Uterus (tissue), 2 donors: ENCODE measurements at regions not wholly inside any gene's neighbourhood (a gene's known extent, or its start where the extent isn't known, plus 50 kb on each side); places are given as distances from the start of the nearest gene placed in this dataset.

Experiments used
- CTCF ChIP-seq, 4 experiments: fragments of 200-600 bp in 2 of 4; fragments of 450-650 bp in 2 of 4; sonication (generic) in 2 of 4; IDR thresholded peaks; one replicate each; pipeline ENCODE4 v1.5.1; 2016 to 2019; ENCODE audit warnings: antibody characterized with exemption in 4 of 4, mild to moderate bottlenecking in 2 of 4, moderate library complexity in 1 of 4
- POLR2A ChIP-seq, 2 donors: fragments of 450-650 bp; IDR thresholded peaks; one replicate each; pipeline ENCODE4 v1.6.1; 2016; ENCODE audit warnings: antibody characterized with exemption in 2 of 2, mild to moderate bottlenecking in 1 of 2, moderate library complexity in 1 of 2

- TF ChIP-seq CTCF (IDR thresholded peaks at IDR 0.05) (no peak), POLR2A (IDR thresholded peaks at IDR 0.05) (no peak)
Measured at GRCh38 chr18:9013926-9014373, 88.5 kb upstream of the NDUFV2 start.
